Smooth muscle cell (in vitro differentiated cells): ENCODE measurements at regions not wholly inside any gene's neighbourhood (a gene's known extent, or its start where the extent isn't known, plus 50 kb on each side); places are given as distances from the start of the nearest gene placed in this dataset.

Experiments used
- DNase-seq: peaks from one replicate; lab custom pipeline; 2025; ENCODE audit not compliant: unreplicated experiment; lab: John Stamatoyannopoulos, UW
- H2AFZ ChIP-seq: fragments of 200-600 bp; sonication (generic); 2 replicates; pipeline ENCODE4 v1.6.0; 2016; ENCODE audit warnings: antibody characterized with exemption, low read depth, mild to moderate bottlenecking
- H3F3A ChIP-seq: fragments of 200-600 bp; sonication (generic); 2 replicates; pipeline ENCODE4 v1.6.0; 2017; ENCODE audit warnings: antibody characterized with exemption, low read depth
- H3K27ac ChIP-seq: fragments of 200-600 bp; sonication (generic); 2 replicates; pipeline ENCODE4 v1.5.1; 2016; ENCODE audit warnings: low read depth, mild to moderate bottlenecking
- H3K27me3 ChIP-seq: fragments of 200-600 bp; sonication (generic); 2 replicates; pipeline ENCODE4 v1.6.1; 2016; ENCODE audit warnings: low read depth, mild to moderate bottlenecking
- H3K36me3 ChIP-seq: fragments of 200-600 bp; sonication (generic); 2 replicates; pipeline ENCODE4 v1.5.1; 2016; ENCODE audit warnings: low read depth
- H3K4me1 ChIP-seq: fragments of 200-600 bp; sonication (generic); 2 replicates; pipeline ENCODE4 v1.5.1; 2016; ENCODE audit warnings: low read depth
- H3K4me2 ChIP-seq: fragments of 200-600 bp; sonication (generic); 2 replicates; pipeline ENCODE4 v1.6.0; 2016; ENCODE audit warnings: mild to moderate bottlenecking
- H3K4me3 ChIP-seq: fragments of 200-600 bp; sonication (generic); 2 replicates; pipeline ENCODE4 v1.5.1; 2016; ENCODE audit warnings: mild to moderate bottlenecking
- H3K79me2 ChIP-seq: fragments of 200-600 bp; sonication (generic); 2 replicates; pipeline ENCODE4 v1.6.0; 2016; ENCODE audit warnings: low read depth, mild to moderate bottlenecking
- H3K9ac ChIP-seq: fragments of 200-600 bp; sonication (generic); 2 replicates; pipeline ENCODE4 v1.6.0; 2016; ENCODE audit warnings: low read depth
- H3K9me3 ChIP-seq: fragments of 200-600 bp; sonication (generic); replicated peaks from 2 replicates; pipeline ENCODE4 v1.5.1; 2016; ENCODE audit warnings: low read depth
- H4K20me1 ChIP-seq: fragments of 200-600 bp; sonication (generic); 2 replicates; pipeline ENCODE4 v1.6.0; 2016; ENCODE audit warnings: low read depth
- WGBS: methylation state at CpG from one replicate; pipeline ENCODE4 v1.1.7; 2016; ENCODE audit warnings: low lambda C conversion rate; 5-methylcytosine and 5-hydroxymethylcytosine counted together
- TF ChIP-seq, protein P1 (sequence below): fragments of 200-600 bp; sonication (generic); IDR thresholded peaks from 2 replicates; pipeline ENCODE4 v1.5.1; 2017; ENCODE audit warnings: borderline replicate concordance, mild to moderate bottlenecking, antibody characterized with exemption; ENCODE audit not compliant: insufficient read depth, poor library complexity, severe bottlenecking

DNA sequence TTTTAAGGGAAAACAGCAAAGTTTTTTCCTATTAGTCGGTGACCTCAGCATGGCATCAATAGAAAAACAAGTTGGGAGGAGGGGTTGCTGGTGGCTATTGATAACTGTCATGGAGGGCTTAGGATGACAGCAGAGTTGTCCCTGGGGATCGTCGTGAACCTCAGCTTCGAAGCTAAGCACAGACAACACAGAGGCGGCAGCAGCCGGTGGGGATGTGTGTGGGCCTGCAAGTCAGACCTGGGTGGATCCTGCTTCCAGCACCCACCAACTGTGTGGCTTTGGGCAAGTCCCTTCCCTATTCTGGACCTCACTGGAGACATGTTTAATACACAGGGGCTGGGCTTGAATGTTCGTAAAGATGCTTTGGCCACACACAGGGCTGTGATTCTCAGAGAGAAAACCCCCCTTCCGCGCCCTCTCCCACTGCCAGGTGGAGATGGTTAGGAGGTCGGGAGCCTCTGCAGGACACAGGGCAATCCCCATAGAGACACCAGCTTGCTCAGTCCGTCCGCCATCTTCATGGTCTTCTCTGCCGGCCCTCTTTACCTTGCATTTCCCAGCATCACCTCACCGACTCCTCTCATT lies 83.1 kb upstream of the TOX2 start:
- WGBS, result 89% methylated on average over 14 of the region's 14 CpGs
- Histone ChIP-seq H3K4me2 (no peak overlapping the region), H3K4me1 (no peaks in the 10 kb centered on the region), H3K79me2 (no peaks in the 10 kb centered on the region), H3K27me3 (peaks cover 19% of the 10 kb centered on the region), H4K20me1 (no peaks in the 10 kb centered on the region), H3K4me3 (no peak overlapping the region), H3K36me3 (no peaks in the 10 kb centered on the region), H3K9me3 (no peaks in the 10 kb centered on the region), H3K9ac (no peak overlapping the region), H2AFZ (no peak overlapping the region), H3F3A (no peaks in the 10 kb centered on the region), H3K27ac (no peak overlapping the region)
- TF ChIP-seq, protein P1, sequence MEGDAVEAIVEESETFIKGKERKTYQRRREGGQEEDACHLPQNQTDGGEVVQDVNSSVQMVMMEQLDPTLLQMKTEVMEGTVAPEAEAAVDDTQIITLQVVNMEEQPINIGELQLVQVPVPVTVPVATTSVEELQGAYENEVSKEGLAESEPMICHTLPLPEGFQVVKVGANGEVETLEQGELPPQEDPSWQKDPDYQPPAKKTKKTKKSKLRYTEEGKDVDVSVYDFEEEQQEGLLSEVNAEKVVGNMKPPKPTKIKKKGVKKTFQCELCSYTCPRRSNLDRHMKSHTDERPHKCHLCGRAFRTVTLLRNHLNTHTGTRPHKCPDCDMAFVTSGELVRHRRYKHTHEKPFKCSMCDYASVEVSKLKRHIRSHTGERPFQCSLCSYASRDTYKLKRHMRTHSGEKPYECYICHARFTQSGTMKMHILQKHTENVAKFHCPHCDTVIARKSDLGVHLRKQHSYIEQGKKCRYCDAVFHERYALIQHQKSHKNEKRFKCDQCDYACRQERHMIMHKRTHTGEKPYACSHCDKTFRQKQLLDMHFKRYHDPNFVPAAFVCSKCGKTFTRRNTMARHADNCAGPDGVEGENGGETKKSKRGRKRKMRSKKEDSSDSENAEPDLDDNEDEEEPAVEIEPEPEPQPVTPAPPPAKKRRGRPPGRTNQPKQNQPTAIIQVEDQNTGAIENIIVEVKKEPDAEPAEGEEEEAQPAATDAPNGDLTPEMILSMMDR, result no peak
- DNase-seq, result no peak

DNA sequence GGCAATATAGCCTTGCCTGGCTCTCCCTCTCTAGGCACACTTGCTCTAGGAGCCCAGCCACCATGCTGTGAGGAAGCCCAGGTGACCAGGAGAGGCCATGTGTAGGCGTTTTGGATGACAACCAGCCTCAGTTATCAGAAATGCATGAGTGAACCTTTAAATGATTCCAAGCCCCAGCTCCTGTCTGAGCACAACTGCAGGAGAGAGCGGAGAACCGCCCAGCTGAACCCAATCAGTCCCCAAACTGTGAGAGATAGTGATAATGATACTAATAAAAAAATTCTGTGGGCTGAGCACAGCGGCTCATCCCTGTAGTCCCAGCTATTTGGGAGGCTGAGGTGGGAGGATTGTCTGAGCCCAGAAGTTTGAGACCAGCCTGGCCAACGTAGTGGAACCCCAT lies 83.8 kb upstream of the TOX2 start:
- Histone ChIP-seq H3K27me3 (peaks cover 26% of the 10 kb centered on the region), H3K36me3 (no peaks in the 10 kb centered on the region), H3K9ac (no peak overlapping the region), H4K20me1 (no peaks in the 10 kb centered on the region), H3K79me2 (no peaks in the 10 kb centered on the region), H3K27ac (no peak overlapping the region), H3F3A (no peaks in the 10 kb centered on the region), H3K9me3 (no peaks in the 10 kb centered on the region), H2AFZ (no peak overlapping the region), H3K4me2 (no peak overlapping the region), H3K4me3 (no peak overlapping the region), H3K4me1 (no peaks in the 10 kb centered on the region)
- 59% methylated on average over 5 of the region's 5 CpGs for WGBS
- TF ChIP-seq, protein P1, result no peak
- no peak for DNase-seq

DNA sequence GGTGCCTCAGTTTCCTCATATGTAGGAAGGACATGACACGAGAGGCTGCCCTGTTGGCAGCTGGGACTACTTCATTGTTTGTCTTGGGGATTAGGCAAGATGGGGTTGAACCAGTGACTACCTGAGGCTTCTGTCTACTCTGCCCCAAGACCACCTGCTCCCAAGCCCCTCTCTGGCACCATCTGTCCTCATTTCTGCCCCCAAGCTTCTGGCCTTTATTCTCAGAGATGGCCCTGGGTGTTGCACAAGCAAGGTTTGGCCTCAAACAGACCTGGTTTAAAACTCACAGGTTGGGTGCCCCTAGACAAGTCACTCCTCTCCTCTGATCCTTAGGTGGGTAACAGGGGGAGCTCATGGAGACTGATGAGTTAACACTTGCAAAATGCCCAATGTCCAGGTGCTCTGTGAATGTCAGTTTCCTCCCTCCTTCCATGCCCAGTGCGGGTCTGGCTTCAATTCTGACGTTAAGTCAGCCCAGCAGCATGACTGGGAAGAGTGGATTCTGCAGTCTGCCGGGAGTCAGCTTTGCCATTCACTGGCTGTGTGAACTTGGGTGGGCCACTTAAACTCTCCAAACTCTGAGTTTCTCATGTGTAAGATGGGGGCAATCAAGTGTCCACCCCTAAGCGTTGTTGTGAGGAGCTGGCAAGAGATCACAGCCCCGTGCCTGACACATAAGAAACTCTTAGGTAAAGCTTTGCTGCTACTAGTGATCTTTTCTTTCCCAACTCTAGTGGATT lies 84.5 kb upstream of the TOX2 start:
- no peaks in the 10 kb centered on the region for H3K79me2 ChIP-seq
- H3K27me3 ChIP-seq, result peaks cover 33% of the 10 kb centered on the region
- no peak for DNase-seq
- H3K36me3 ChIP-seq, result no peaks in the 10 kb centered on the region
- H3K4me1 ChIP-seq, result no peaks in the 10 kb centered on the region
- H3K9me3 ChIP-seq, result no peaks in the 10 kb centered on the region
- H3K4me3 ChIP-seq, result no peak overlapping the region
- H3K9ac ChIP-seq, result no peak overlapping the region
- 82% methylated on average over 6 of the region's 6 CpGs for WGBS
- no peaks in the 10 kb centered on the region for H4K20me1 ChIP-seq
- no peak overlapping the region for H3K27ac ChIP-seq
- TF ChIP-seq, protein P1, result no peak
- no peaks in the 10 kb centered on the region for H3F3A ChIP-seq
- no peak overlapping the region for H3K4me2 ChIP-seq
- no peak overlapping the region for H2AFZ ChIP-seq
